ENCODE measurements at regions not wholly inside any gene's neighbourhood (a gene's known extent, or its start where the extent isn't known, plus 50 kb on each side); places are given as distances from the start of the nearest gene placed in this dataset.

- H3K4me1 Mint-ChIP-seq (ENCODE audit: low read depth, unreplicated experiment) = no peaks in the 10 kb centered on the region
- ChIA-PET POLR2A (no interaction called here), CTCF (no interaction called here)
- Histone ChIP-seq H3K4me3 (ENCODE audit: low read depth, low read length) (no peak overlapping the region), H3K9me3 (no peaks in the 10 kb centered on the region), H3K27me3 (replicated peaks; ENCODE audit: control insufficient read depth, insufficient read depth, low read length) (no peaks in the 10 kb centered on the region), H3K36me3 (ENCODE audit: control insufficient read depth, insufficient read depth, low read length) (no peaks in the 10 kb centered on the region), H3K4me1 (no peaks in the 10 kb centered on the region)
- no peak for DNase-seq
- H3K27me3 Mint-ChIP-seq (ENCODE audit: insufficient read depth, unreplicated experiment) = peaks cover 15% of the 10 kb centered on the region
- no peak for TF ChIP-seq CTCF (IDR thresholded peaks at IDR 0.05; ENCODE audit: insufficient read depth in 1 of 2, low read depth in 1 of 2, low read length in 1 of 2, severe bottlenecking in 1 of 2, unreplicated experiment in 1 of 2)
- H3K9me3 Mint-ChIP-seq (ENCODE audit: unreplicated experiment) = no peaks in the 10 kb centered on the region
- no peak overlapping the region for H3K27ac Mint-ChIP-seq (ENCODE audit: unreplicated experiment)
- no peaks in the 10 kb centered on the region for H3K36me3 Mint-ChIP-seq (ENCODE audit: insufficient read depth, unreplicated experiment)
- H3K4me3 Mint-ChIP-seq (ENCODE audit: unreplicated experiment) = no peak overlapping the region
- intact Hi-C loops (cut with micrococcal nuclease; ENCODE audit: unreplicated experiment) = no loop called here
- BruUV-seq (replicated peaks) = no TSS peak
These were observed 401.2 kb downstream of the SH2D4B start for GRCh38 chr10:80938903-80939302.

- BruUV-seq (replicated peaks) = no TSS peak
- Mint-ChIP-seq H3K4me1 (ENCODE audit: low read depth, unreplicated experiment) (no peaks in the 10 kb centered on the region), H3K9me3 (ENCODE audit: unreplicated experiment) (no peaks in the 10 kb centered on the region), H3K27me3 (ENCODE audit: insufficient read depth, unreplicated experiment) (no peaks in the 10 kb centered on the region), H3K36me3 (ENCODE audit: insufficient read depth, unreplicated experiment) (no peaks in the 10 kb centered on the region), H3K4me3 (ENCODE audit: unreplicated experiment) (no peak overlapping the region), H3K27ac (ENCODE audit: unreplicated experiment) (no peak overlapping the region)
- H3K4me1 ChIP-seq = no peaks in the 10 kb centered on the region
- DNase-seq = peak in 1 of 2 experiments; percentile 10
- no peaks in the 10 kb centered on the region for H3K36me3 ChIP-seq (ENCODE audit: control insufficient read depth, insufficient read depth, low read length)
- CTCF ChIA-PET = interaction anchor here (0.8 to 1.2 kb wide), 6 partner anchors 84 to 500 kb away, joined by 3 to 4 read pairs (median 3); no protein-coding TSS in a partner anchor
- H3K4me3 ChIP-seq (ENCODE audit: low read depth, low read length) = no peak overlapping the region
- intact Hi-C loops (cut with micrococcal nuclease; ENCODE audit: unreplicated experiment) = no loop called here
- no peaks in the 10 kb centered on the region for H3K9me3 ChIP-seq
- peak; percentile 58 to 73 for TF ChIP-seq CTCF (IDR thresholded peaks at IDR 0.05; ENCODE audit: insufficient read depth in 1 of 2, low read depth in 1 of 2, low read length in 1 of 2, severe bottlenecking in 1 of 2, unreplicated experiment in 1 of 2)
- POLR2A ChIA-PET = no interaction called here
- no peaks in the 10 kb centered on the region for H3K27me3 ChIP-seq (replicated peaks; ENCODE audit: control insufficient read depth, insufficient read depth, low read length)
These were observed 407.7 kb downstream of the SH2D4B start for GRCh38 chr10:80945264-80945880.

GRCh38 chr10:80946073-80946472 is 408.4 kb downstream of the SH2D4B start:
- Histone ChIP-seq H3K4me1 (no peaks in the 10 kb centered on the region), H3K27me3 (replicated peaks; ENCODE audit: control insufficient read depth, insufficient read depth, low read length) (no peaks in the 10 kb centered on the region), H3K9me3 (no peaks in the 10 kb centered on the region), H3K36me3 (ENCODE audit: control insufficient read depth, insufficient read depth, low read length) (no peaks in the 10 kb centered on the region), H3K4me3 (ENCODE audit: low read depth, low read length) (no peak overlapping the region)
- no peak for DNase-seq
- no peaks in the 10 kb centered on the region for H3K27me3 Mint-ChIP-seq (ENCODE audit: insufficient read depth, unreplicated experiment)
- H3K4me1 Mint-ChIP-seq (ENCODE audit: low read depth, unreplicated experiment) = no peaks in the 10 kb centered on the region
- TF ChIP-seq CTCF (IDR thresholded peaks at IDR 0.05; ENCODE audit: insufficient read depth in 1 of 2, low read depth in 1 of 2, low read length in 1 of 2, severe bottlenecking in 1 of 2, unreplicated experiment in 1 of 2) = no peak
- intact Hi-C loops (cut with micrococcal nuclease; ENCODE audit: unreplicated experiment) = no loop called here
- no peaks in the 10 kb centered on the region for H3K36me3 Mint-ChIP-seq (ENCODE audit: insufficient read depth, unreplicated experiment)
- BruUV-seq (replicated peaks) = no TSS peak
- POLR2A ChIA-PET = no interaction called here
- no peak overlapping the region for H3K27ac Mint-ChIP-seq (ENCODE audit: unreplicated experiment)
- no peak overlapping the region for H3K4me3 Mint-ChIP-seq (ENCODE audit: unreplicated experiment)
- CTCF ChIA-PET = interaction anchor here (1.0 to 1.2 kb wide), 2 partner anchors 84 to 345 kb away, joined by 3 to 4 read pairs; no protein-coding TSS in a partner anchor
- H3K9me3 Mint-ChIP-seq (ENCODE audit: unreplicated experiment) = no peaks in the 10 kb centered on the region
